GM12878 (cell line): ENCODE measurements at regions not wholly inside any gene's neighbourhood (a gene's known extent, or its start where the extent isn't known, plus 50 kb on each side); places are given as distances from the start of the nearest gene placed in this dataset.

ENCODE experiments used
- ATAC-seq: fragments of 200-7000 bp; cut with Tn5 transposase; 3 replicates; pipeline ENCODE4 v1.9.1; 2020; ENCODE audit warnings: mild to moderate bottlenecking, moderate library complexity
- BruUV-seq: library from RNA; stranded (reverse); fragments of 400-500 nt; replicated peaks from 2 replicates; lab custom pipeline; 2021; lab: Mats Ljungman, UMichigan
- CTCF ChIA-PET: fragments of 300-600 bp; sonication (Branson Sonifier 250); formaldehyde crosslinking; extraction: SDS; loops from one replicate; lab custom pipeline; 2021; ENCODE audit warnings: inconsistent platforms; lab: Yijun Ruan, JAX
- POLR2A ChIA-PET: fragments of 350-600 bp; formaldehyde crosslinking; extraction: SDS; loops from one replicate; lab custom pipeline; 2021; ENCODE audit warnings: inconsistent platforms; lab: Charles Lee
- RAD21 ChIA-PET: fragments of 300-600 bp; sonication (Branson Sonifier 250); formaldehyde crosslinking; loops from one replicate; lab custom pipeline; 2023; ENCODE audit warnings: antibody characterized with exemption; ENCODE audit not compliant: unreplicated experiment; lab: Charles Lee
- SMC1A ChIA-PET: fragments of 300-600 bp; sonication (Branson Sonifier 250); formaldehyde crosslinking; loops from one replicate; lab custom pipeline; 2023; ENCODE audit not compliant: unreplicated experiment, uncharacterized antibody; lab: Charles Lee
- DNase-seq: peaks from one replicate; pipeline ENCODE4 v3.0.0-alpha.2; 2011; ENCODE audit warnings: low read depth, low spot score
- FAIRE-seq: peaks from 3 replicates; lab custom pipeline; 2011; peaks lifted over from hg19 to GRCh38; lab: Jason Lieb, UNC
- H2AFZ ChIP-seq: 2 replicates; pipeline ENCODE4 v1.6.0; 2011; ENCODE audit warnings: low read depth, low read length, control low read depth; ENCODE audit not compliant: control insufficient read depth
- H3K27ac ChIP-seq: 2 replicates; pipeline ENCODE4 v1.5.1; 2011; ENCODE audit warnings: control low read depth; ENCODE audit not compliant: control insufficient read depth, insufficient read depth
- H3K27me3 ChIP-seq, 2 experiments: replicated peaks in 1 of 2; 2 replicates each; pipeline versions ENCODE4 v1.6.0 to v1.6.1; 2011; ENCODE audit warnings: low read length in 1 of 2; ENCODE audit not compliant: control insufficient read depth in 2 of 2, insufficient read depth in 2 of 2
- H3K36me3 ChIP-seq, 2 experiments: 2 replicates each; pipeline ENCODE4 v1.5.1; 2011; ENCODE audit warnings: low read length in 1 of 2; ENCODE audit not compliant: control insufficient read depth in 2 of 2, insufficient read depth in 2 of 2
- H3K4me1 ChIP-seq: 2 replicates; pipeline ENCODE4 v1.6.1; 2011; ENCODE audit warnings: mild to moderate bottlenecking, low read length, moderate library complexity, mixed read lengths; ENCODE audit not compliant: control insufficient read depth, insufficient read depth
- H3K4me2 ChIP-seq: 2 replicates; pipeline ENCODE4 v1.6.0; 2011; ENCODE audit warnings: control low read depth; ENCODE audit not compliant: control insufficient read depth, insufficient read depth
- H3K4me3 ChIP-seq: fragments of 200-600 bp; sonication (generic); 2 replicates; pipeline ENCODE4 v1.5.1; 2016
- H3K79me2 ChIP-seq: 2 replicates; pipeline ENCODE4 v1.6.0; 2011; ENCODE audit warnings: low read length; ENCODE audit not compliant: control insufficient read depth, insufficient read depth
- H3K9ac ChIP-seq: 2 replicates; pipeline ENCODE4 v1.8.0; 2011; ENCODE audit warnings: low read length, control low read depth, mixed read lengths; ENCODE audit not compliant: control insufficient read depth, insufficient read depth
- H3K9me3 ChIP-seq: replicated peaks from 3 replicates; pipeline ENCODE4 v1.5.1; 2011; ENCODE audit warnings: mild to moderate bottlenecking, low read length; ENCODE audit not compliant: control insufficient read depth, insufficient read depth
- H4K20me1 ChIP-seq: 2 replicates; pipeline ENCODE4 v1.6.0; 2011; ENCODE audit not compliant: control insufficient read depth, insufficient read depth
- CBX5 ChIP-seq: sonication (generic); IDR thresholded peaks from 2 replicates; pipeline ENCODE4 v1.6.1; 2016; ENCODE audit warnings: low read depth, moderate library complexity, mild to moderate bottlenecking, inconsistent platforms
- CHD2 ChIP-seq: IDR thresholded peaks from 2 replicates; pipeline ENCODE4 v1.6.1; 2011; ENCODE audit warnings: low read depth, low read length, improper control_type of control experiment, borderline replicate concordance
- ESRRA ChIP-seq: IDR thresholded peaks from 2 replicates; pipeline ENCODE4 v1.6.1; 2012; ENCODE audit warnings: mild to moderate bottlenecking, low read length, improper control_type of control experiment
- IKZF2 ChIP-seq, 2 experiments: fragments of 450-650 bp; IDR thresholded peaks; 2 replicates each; pipeline ENCODE4 v1.6.1; 2017; ENCODE audit warnings: mild to moderate bottlenecking in 2 of 2, moderate library complexity in 2 of 2
- NR2C2 ChIP-seq: IDR thresholded peaks from 2 replicates; pipeline ENCODE4 v1.6.1; 2011; ENCODE audit warnings: borderline replicate concordance, low read depth; ENCODE audit not compliant: control insufficient read depth, insufficient read length
- PML ChIP-seq: IDR thresholded peaks from 2 replicates; pipeline ENCODE4 v1.6.1; 2012; ENCODE audit warnings: low read length, inconsistent platforms
- SIX5 ChIP-seq: IDR thresholded peaks from 2 replicates; pipeline ENCODE4 v1.6.1; 2011; ENCODE audit warnings: mild to moderate bottlenecking, low read depth, low read length, moderate library complexity; ENCODE audit not compliant: severe bottlenecking
- ZNF384 ChIP-seq: IDR thresholded peaks from 2 replicates; pipeline ENCODE4 v1.6.1; 2012; ENCODE audit warnings: low read depth, mild to moderate bottlenecking, low read length, improper control_type of control experiment, borderline replicate concordance
- WGBS: methylation state at CpG from one replicate; pipeline ENCODE4 v1.1.6; 2016; ENCODE audit warnings: low lambda C conversion rate; ENCODE audit not compliant: insufficient replicate concordance, insufficient coverage; ENCODE audit errors: missing lambda C conversion rate; 5-methylcytosine and 5-hydroxymethylcytosine counted together
- in situ Hi-C: fragments of 300-500 bp; cut with MboI; formaldehyde crosslinking; loops from 9 replicates; pipeline ENCODE4 v1.14.3; 2018; ENCODE audit warnings: mixed read lengths
- intact Hi-C: fragments of 100-400 bp; cut with micrococcal nuclease; formaldehyde crosslinking; loops from one replicate; pipeline ENCODE4 v1.14.2; 2022; ENCODE audit not compliant: unreplicated experiment
- TF ChIP-seq, protein P1 (sequence below): IDR thresholded peaks from 2 replicates; pipeline ENCODE4 v1.6.1; 2011; ENCODE audit warnings: low read depth, low read length, improper control_type of control experiment, borderline replicate concordance
- TF ChIP-seq, protein P2 (sequence below): fragments of 450-650 bp; IDR thresholded peaks from 2 replicates; pipeline ENCODE4 v1.6.1; 2016; ENCODE audit warnings: mild to moderate bottlenecking, moderate library complexity, borderline replicate concordance

DNA sequence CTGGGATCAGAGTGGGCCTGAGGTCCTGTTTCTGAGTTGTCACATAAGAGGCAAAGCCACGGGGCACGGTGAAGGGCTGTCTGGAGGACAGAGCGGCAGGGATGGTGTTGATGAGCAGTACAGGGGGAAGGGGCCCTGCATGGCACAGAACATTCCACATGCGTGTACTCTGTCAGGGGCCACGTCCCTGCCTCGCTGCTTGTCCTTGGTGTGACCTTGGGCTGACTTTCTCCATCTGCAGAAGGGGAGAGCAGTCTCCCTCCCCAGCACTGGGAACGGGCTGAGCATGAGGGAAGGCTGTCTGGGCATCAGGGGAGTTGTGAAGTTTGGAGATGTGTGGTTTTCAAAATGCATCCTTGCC lies 71.5 kb upstream of the GSE1 start:
- Histone ChIP-seq H4K20me1 (no peaks in the 10 kb centered on the region), H3K9me3 (peaks cover 3% of the 10 kb centered on the region; the same call in 1 of the 3 replicates), H2AFZ (no peak overlapping the region), H3K36me3 (no peaks in the 10 kb centered on the region), H3K4me1 (no peaks in the 10 kb centered on the region), H3K27me3 (no peaks in the 10 kb centered on the region; a peak in 1 of 4 replicates), H3K79me2 (no peaks in the 10 kb centered on the region), H3K4me3 (no peak overlapping the region), H3K9ac (no peak overlapping the region), H3K4me2 (no peak overlapping the region), H3K27ac (no peak overlapping the region)
- ChIA-PET SMC1A (no interaction called here), CTCF (no interaction called here), POLR2A (no interaction called here), RAD21 (no interaction called here)
- in situ Hi-C loops, result no loop called here
- no peak for FAIRE-seq
- intact Hi-C loops, result no loop called here
- 38% methylated on average over 7 of the region's 7 CpGs for WGBS
- TF ChIP-seq ZNF384, result no peak
- no peak for TF ChIP-seq SIX5
- no peak for TF ChIP-seq IKZF2 (IDR thresholded peaks at IDR 0.05)
- no peak for TF ChIP-seq ESRRA
- TF ChIP-seq PML, result no peak
- TF ChIP-seq, protein P1, sequence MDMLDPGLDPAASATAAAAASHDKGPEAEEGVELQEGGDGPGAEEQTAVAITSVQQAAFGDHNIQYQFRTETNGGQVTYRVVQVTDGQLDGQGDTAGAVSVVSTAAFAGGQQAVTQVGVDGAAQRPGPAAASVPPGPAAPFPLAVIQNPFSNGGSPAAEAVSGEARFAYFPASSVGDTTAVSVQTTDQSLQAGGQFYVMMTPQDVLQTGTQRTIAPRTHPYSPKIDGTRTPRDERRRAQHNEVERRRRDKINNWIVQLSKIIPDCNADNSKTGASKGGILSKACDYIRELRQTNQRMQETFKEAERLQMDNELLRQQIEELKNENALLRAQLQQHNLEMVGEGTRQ, result no peak
- TF ChIP-seq CHD2, result no peak
- TF ChIP-seq CBX5, result no peak
- TF ChIP-seq NR2C2, result no peak
- TF ChIP-seq, protein P2, sequence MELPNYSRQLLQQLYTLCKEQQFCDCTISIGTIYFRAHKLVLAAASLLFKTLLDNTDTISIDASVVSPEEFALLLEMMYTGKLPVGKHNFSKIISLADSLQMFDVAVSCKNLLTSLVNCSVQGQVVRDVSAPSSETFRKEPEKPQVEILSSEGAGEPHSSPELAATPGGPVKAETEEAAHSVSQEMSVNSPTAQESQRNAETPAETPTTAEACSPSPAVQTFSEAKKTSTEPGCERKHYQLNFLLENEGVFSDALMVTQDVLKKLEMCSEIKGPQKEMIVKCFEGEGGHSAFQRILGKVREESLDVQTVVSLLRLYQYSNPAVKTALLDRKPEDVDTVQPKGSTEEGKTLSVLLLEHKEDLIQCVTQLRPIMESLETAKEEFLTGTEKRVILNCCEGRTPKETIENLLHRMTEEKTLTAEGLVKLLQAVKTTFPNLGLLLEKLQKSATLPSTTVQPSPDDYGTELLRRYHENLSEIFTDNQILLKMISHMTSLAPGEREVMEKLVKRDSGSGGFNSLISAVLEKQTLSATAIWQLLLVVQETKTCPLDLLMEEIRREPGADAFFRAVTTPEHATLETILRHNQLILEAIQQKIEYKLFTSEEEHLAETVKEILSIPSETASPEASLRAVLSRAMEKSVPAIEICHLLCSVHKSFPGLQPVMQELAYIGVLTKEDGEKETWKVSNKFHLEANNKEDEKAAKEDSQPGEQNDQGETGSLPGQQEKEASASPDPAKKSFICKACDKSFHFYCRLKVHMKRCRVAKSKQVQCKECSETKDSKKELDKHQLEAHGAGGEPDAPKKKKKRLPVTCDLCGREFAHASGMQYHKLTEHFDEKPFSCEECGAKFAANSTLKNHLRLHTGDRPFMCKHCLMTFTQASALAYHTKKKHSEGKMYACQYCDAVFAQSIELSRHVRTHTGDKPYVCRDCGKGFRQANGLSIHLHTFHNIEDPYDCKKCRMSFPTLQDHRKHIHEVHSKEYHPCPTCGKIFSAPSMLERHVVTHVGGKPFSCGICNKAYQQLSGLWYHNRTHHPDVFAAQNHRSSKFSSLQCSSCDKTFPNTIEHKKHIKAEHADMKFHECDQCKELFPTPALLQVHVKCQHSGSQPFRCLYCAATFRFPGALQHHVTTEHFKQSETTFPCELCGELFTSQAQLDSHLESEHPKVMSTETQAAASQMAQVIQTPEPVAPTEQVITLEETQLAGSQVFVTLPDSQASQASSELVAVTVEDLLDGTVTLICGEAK, result no peak
- no peak for DNase-seq
- ATAC-seq, result no peak
- BruUV-seq, result no TSS peak
